ENCODE measurements at regions not wholly inside any gene's neighbourhood (a gene's known extent, or its start where the extent isn't known, plus 50 kb on each side); places are given as distances from the start of the nearest gene placed in this dataset.
"Not testable (repeated sequence)": the region's sequence is repeated elsewhere in the genome, so short reads cannot be mapped to it uniquely, and the experiment has no call there.

- intact Hi-C loops (cut with DNase I), result no loop called here
- ATAC-seq, result no peak
- no peak for DNase-seq (ENCODE audit: low spot score)
Measured at GRCh38 chr1:30462166-30462565, 261.2 kb downstream of the MATN1 start.

DNA sequence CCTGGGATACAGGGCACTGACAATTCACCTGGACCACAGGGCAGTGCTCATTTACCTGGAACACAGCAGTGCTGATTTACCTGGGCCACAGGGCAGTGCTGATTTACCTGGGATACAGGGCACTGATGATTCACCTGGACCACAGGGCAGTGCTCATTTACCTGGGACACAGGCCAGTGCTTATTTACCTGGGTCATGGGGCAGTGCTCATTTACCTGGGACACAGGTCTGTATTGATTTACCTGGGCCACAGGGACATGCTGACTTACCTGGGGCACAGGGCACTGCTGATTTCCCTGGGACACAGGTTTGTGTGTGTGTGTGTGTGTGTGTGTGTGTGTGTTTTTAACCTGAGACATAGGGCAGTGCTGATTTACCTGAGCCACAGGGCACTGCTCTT is 261.7 kb downstream of the MATN1 start:
- intact Hi-C loops (cut with DNase I), result no loop called here
- DNase-seq (ENCODE audit: low spot score), result peak; percentile 6
- no peak for ATAC-seq

DNA sequence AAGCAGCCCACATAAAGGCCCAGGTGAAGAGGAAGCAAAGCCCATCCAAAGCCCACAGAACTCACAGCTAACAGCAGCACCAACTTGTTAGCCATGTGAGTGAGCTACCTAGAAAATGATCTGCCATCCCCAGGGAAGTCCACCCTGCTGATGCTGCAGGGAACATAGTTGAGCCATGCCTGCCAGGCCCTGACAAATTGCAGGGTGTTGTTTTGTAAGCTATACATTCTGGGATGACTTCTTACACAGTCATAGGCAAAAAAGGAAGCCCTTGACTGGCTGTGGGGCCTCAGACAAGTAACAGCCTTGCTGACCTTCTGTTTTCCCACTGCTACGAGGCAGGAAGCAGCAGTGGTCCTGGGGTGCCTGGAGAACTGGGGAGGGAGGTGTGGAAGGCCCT is 262.7 kb downstream of the MATN1 start:
- ATAC-seq (no peak), DNase-seq (ENCODE audit: low spot score) (no peak)
- intact Hi-C loops (cut with DNase I), result no loop called here

DNA sequence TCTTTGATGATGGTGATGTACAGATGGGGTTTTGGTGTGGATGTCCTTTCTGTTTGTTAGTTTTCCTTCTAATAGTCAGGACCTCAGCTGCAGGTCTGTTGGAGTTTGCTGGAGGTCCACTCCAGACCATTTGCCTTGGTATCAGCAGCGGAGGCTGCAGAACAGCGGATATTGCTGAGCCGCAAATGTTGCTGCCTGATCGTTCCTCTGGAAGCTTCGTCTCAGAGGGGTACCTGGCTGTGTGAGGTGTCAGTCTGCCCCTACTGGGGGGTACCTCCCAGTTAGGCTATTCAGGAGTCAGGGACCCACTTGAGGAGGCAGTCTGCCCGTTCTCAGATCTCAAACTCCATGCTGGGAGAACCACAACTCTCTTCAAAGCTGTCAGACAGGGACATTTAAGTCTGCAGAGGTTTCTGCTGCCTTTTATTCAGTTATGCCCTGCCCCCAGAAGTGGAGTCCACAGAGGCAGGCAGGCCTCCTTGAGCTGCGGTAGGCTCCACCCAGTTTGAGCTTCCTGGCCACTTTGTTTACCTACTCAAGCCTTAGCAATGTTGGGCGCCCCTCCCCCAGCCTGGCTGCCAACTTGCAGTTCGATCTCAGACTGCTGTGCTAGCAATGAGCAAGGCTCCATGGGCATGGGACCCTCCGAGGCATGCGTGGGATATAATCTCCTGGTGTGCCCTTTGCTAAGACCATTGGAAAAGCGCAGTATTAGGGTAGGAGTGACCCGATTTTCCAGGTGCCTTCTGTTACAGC is 264.5 kb downstream of the MATN1 start:
- ATAC-seq; intact Hi-C loops (cut with DNase I): not testable (repeated sequence)
- peak; percentile 51 for DNase-seq (ENCODE audit: low spot score)

DNA sequence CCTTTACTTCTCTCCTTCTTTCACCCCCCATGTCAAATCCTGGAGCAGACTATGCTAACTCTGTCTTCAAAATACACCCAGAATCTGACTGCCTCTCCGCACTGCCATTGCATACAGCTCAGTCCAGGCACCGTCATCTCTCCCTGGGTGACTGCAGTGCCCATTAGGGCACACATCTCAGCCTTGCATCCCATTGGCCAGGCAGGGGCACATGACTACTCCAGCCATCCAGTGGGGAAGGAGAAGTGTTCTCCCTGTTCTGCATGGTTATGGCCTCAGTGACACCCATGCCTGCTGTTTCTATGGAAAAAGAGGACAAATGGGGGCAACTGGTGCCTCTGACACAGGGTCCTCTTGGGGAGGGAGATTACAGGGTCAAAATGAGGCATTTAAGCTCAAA is 270.5 kb downstream of the MATN1 start:
- DNase-seq (ENCODE audit: low spot score) (no peak), ATAC-seq (no peak)
- intact Hi-C loops (cut with DNase I), result no loop called here

DNA sequence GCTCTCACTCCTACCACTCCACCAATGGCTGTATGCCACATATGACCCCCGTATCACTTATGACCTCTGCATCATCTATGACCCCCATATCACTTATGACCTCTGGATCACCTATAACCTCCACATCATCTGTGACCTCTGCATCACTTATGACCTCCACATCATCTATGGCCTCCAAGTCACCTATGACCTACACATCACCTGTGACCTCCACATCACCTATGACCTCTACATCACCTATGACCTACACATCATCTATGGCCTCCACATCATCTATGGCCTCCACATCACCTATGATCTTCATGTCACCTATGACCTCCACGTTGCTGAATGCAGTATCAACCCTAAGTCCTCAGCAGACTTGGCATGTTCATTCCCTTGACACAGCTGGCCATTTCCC is 271.2 kb downstream of the MATN1 start:
- DNase-seq (ENCODE audit: low spot score) (no peak), ATAC-seq (no peak)
- intact Hi-C loops (cut with DNase I), result no loop called here

- DNase-seq (ENCODE audit: low spot score), result no peak
- ATAC-seq, result no peak
- intact Hi-C loops (cut with DNase I), result no loop called here
Measured at GRCh38 chr1:30451532-30452125, 271.8 kb downstream of the MATN1 start.

DNA sequence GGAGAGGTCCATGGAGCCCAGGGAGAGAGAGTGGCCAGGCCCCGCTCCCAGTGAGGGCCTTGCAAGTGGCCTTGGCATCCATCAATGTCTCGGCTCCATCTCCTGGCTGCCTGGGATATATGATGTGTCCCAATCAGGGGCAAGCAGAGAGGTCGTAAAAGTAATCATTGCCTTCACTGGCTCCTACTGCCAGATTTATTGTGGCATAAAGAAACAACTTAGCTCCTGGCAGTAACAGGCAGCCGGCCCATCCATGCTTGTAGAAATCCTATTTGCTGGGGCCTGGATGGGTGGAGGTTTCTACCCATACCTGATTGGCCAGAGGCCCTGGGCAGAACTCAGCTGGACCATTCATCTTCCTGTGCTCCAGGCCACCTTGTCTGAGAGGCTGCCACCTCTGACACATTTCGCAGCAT is 272.6 kb downstream of the MATN1 start:
- DNase-seq (ENCODE audit: low spot score), result no peak
- intact Hi-C loops (cut with DNase I), result no loop called here
- ATAC-seq, result no peak

- no peak for DNase-seq (ENCODE audit: low spot score)
- intact Hi-C loops (cut with DNase I), result no loop called here
- no peak for ATAC-seq
Measured at GRCh38 chr1:30450148-30450817, 273.1 kb downstream of the MATN1 start.

DNA sequence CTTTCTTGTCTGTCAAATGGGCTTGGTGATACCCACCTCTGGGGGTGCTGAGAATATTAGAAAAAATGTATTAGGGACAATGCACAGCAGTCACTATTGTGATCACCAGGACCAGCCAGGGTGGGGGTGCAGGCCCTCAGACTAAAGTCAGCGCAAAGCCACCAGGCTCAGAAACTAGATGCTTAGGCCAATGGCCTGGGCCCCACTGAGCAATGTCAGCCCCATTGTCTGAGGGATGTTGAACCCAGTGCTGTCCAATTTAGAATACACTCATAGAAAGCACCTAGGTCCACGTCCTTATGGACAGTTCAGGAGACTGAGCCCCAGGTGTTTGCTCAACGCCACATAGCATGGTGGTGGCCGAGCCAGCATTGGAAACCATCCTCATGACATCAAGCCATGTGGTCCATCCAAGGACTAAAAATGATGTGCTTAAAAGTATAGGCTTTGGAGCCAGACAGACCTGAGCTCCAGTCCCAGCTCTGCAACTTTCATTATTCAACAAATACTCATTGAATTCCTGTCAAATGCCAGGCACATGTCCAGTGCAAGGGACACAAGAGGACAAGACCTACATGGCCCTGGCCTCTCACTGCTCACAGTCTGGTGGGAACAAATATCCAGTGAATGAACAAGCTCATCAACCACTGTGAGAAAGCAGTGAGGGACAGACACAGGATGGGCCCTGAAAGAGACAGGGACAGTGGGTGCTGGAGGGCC is 273.8 kb downstream of the MATN1 start:
- intact Hi-C loops (cut with DNase I), result no loop called here
- ATAC-seq (no peak), DNase-seq (ENCODE audit: low spot score) (no peak)

DNA sequence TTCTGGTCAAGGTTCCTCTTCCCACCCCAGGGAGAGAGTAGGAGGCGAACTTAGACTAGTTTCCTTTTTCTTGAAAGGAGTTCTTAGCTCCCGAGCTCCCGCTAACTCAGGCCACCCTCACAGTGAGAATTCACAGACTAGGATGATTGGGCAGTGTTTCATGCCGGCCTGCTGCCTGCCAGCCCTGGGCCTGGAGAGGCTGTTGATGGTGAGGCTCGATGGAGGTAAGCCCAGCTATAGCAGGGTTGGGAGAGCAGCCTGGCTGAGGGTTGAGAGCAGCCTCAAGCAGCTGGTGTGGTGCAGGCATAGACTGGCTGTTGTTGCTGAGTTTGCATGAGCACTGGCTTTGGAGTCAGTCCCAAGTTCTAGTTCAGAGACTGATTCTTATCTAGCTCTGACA is 274.4 kb downstream of the MATN1 start:
- ATAC-seq (no peak), DNase-seq (ENCODE audit: low spot score) (no peak)
- intact Hi-C loops (cut with DNase I), result no loop called here

DNA sequence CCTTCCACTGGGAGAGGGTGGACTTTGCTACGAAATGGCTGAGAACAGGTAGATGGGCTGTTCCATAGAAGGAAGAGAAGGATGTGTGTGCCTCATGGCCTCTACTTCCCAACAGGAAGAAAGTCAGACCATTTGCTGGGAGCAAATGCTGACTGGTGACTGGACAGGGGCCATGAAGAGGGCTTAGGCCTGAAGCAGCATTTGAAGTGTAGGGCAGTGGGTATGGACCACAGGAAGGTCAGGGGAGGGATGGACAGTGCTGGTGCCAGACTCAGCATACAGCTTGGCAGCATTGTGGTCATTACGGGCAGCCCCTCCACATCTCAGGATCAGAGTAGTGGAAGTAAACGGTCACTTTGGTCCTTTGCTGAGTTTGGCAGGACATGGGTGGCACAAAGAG is 275.7 kb downstream of the MATN1 start:
- DNase-seq (ENCODE audit: low spot score) (no peak), ATAC-seq (no peak)

DNA sequence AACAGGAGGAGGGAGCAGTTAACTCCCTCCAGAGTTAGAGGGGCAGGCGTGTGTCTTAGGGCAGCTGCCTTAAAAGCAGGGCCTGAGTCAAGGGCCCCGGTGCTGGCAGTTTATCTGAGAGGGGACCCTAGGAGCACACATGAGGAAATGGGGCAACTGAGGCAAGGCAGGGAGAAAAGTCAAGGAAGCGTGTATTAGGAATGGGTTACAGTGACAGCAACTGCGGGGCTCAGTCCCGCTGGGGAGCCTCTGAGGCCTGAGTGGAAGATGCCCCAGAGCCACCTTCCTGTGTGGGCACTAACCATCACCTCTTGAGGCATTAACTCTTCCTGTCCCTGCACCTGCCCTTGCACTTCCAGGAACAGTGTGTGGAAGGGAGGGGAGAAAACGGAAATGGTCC is 276.3 kb downstream of the MATN1 start:
- ATAC-seq (no peak), DNase-seq (ENCODE audit: low spot score) (no peak)
- intact Hi-C loops (cut with DNase I), result no loop called here

More for the DNA sequence above, 275.7 kb downstream of the MATN1 start:
- intact Hi-C loops (cut with DNase I), result no loop called here

- DNase-seq (ENCODE audit: low spot score) (no peak), ATAC-seq (no peak)
- intact Hi-C loops (cut with DNase I), result no loop called here
Measured at GRCh38 chr1:30446508-30446907, 276.9 kb downstream of the MATN1 start.

DNA sequence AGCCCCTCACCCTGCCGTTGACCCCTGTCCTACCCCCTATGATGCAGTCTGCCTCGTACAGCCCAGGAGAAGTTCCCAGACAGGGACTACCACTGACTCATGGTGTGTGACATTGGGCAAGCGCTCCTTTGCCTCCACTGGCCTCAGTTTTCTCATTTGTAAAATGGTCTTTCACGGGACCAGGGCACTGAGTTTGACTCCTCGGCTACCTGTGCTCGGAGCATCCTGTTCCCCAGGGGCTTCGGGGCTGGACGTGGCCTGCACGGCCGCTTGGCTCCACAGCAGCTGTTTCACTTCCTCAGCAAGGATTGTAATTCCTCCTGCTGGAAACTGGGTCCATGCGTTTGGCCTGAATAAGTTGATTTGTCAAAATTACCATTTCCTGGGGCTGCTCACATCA is 277.3 kb downstream of the MATN1 start:
- DNase-seq (ENCODE audit: low spot score), result no peak
- intact Hi-C loops (cut with DNase I), result no loop called here
- ATAC-seq, result no peak

GRCh38 chr1:30445449-30445848 is 277.9 kb downstream of the MATN1 start:
- intact Hi-C loops (cut with DNase I), result no loop called here
- DNase-seq (ENCODE audit: low spot score) (no peak), ATAC-seq (no peak)

DNA sequence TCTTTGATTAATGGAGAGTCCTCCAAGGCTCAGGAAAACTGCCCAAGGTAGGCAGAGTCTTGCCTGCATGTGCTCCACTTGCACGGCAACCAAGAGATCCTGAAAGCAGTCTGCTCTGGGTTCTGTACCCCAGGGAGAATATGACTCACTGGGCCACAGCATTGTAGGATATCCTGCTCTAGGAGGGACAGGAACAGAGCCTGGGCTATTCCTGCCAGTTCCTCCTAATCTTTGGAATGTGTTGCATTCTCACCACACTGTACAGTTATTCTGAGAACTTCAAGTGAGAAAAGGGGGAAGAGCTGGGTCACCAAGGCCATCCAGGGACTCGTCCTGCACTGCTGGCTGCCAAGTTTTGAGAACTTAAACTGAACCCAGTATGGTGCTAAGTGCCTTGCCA is 278.5 kb downstream of the MATN1 start:
- intact Hi-C loops (cut with DNase I), result no loop called here
- no peak for ATAC-seq
- no peak for DNase-seq (ENCODE audit: low spot score)

DNA sequence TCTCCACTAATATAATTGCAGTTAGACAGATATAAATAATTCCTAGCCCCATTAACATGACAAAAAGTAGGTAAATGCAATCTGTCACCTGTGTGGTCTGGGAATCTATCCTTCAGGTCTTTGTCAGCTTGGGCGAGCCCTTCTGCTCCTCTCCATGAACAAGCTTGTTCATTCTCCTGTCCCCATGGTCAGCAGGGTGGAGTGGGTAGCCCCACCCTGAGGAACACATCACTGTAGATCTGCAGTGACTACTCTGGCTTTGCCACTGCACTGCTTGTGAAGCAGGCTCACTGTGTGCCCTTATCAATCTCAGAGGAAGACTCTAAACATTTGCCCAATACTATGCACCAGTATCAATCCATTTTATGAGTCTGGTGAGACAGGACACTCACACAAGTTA is 279.0 kb downstream of the MATN1 start:
- DNase-seq (ENCODE audit: low spot score) (no peak), ATAC-seq (no peak)

DNA sequence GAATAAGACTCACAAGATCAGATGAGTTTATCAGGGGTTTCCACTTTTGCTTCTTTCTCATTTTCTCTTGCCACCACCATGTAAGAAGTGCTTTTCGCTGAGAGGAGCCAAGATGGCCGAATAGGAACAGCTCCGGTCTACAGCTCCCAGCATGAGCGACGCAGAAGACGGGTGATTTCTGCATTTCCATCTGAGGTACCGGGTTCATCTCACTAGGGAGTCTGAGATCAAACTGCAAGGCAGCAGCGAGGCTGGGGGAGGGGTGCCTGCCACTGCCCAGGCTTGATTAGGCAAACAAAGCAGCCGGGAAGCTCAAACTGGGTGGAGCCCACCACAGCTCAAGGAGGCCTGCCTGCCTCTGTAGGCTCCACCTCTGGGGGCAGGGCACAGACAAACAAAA is 285.1 kb downstream of the MATN1 start:
- DNase-seq (ENCODE audit: low spot score); ATAC-seq; intact Hi-C loops (cut with DNase I): not testable (repeated sequence)

More for the DNA sequence above, 279.0 kb downstream of the MATN1 start:
- intact Hi-C loops (cut with DNase I), result no loop called here

- intact Hi-C loops (cut with DNase I), result no loop called here
- no peak for ATAC-seq
- DNase-seq (ENCODE audit: low spot score), result no peak
Measured at GRCh38 chr1:30437059-30437576, 286.3 kb downstream of the MATN1 start.

Data from sciatic nerve (tissue), 2 donors.